Right renal cortex interstitium (tissue), 3 donors: ENCODE measurements at regions not wholly inside any gene's neighbourhood (a gene's known extent, or its start where the extent isn't known, plus 50 kb on each side); places are given as distances from the start of the nearest gene placed in this dataset.

Source experiments
- DNase-seq, 3 donors: peaks; one replicate each; pipeline ENCODE4 v3.0.0-alpha.2; 2013; ENCODE audit warnings: low read depth in 3 of 3, low spot score in 2 of 3

- DNase-seq: no peak
Observed at GRCh38 chr12:67452119-67452805, 183.1 kb downstream of the CAND1 start.

- no peak for DNase-seq
Observed at GRCh38 chr12:67453191-67453590, 184.0 kb downstream of the CAND1 start.

- no peak for DNase-seq
Observed at GRCh38 chr12:67455236-67455635, 186.1 kb downstream of the CAND1 start.

GRCh38 chr12:67456431-67456901 lies 187.3 kb downstream of the CAND1 start:
- no peak for DNase-seq

GRCh38 chr12:67457136-67457535 lies 188.0 kb downstream of the CAND1 start:
- no peak for DNase-seq

GRCh38 chr12:67457778-67458665 lies 188.9 kb downstream of the CAND1 start:
- DNase-seq: no peak

- DNase-seq: no peak
Observed at GRCh38 chr12:67459173-67459572, 189.4 kb upstream of the DYRK2 start.

GRCh38 chr12:67459578-67459977 lies 189.0 kb upstream of the DYRK2 start:
- DNase-seq: no peak

GRCh38 chr12:67460388-67460787 lies 188.2 kb upstream of the DYRK2 start:
- no peak for DNase-seq

- DNase-seq: no peak
Observed at GRCh38 chr12:67468549-67469245, 179.8 kb upstream of the DYRK2 start.

- peak in 1 of 3 donors; percentile 7 for DNase-seq
Observed at GRCh38 chr12:67469666-67470065, 178.9 kb upstream of the DYRK2 start.

- no peak for DNase-seq
Observed at GRCh38 chr12:67471810-67472209, 176.7 kb upstream of the DYRK2 start.

- no peak for DNase-seq
Observed at GRCh38 chr12:67472539-67472938, 176.0 kb upstream of the DYRK2 start.

- no peak for DNase-seq
Observed at GRCh38 chr12:67474934-67475620, 173.5 kb upstream of the DYRK2 start.

GRCh38 chr12:67475725-67476124 lies 172.8 kb upstream of the DYRK2 start:
- no peak for DNase-seq

- no peak for DNase-seq
Observed at GRCh38 chr12:67477681-67478265, 170.8 kb upstream of the DYRK2 start.

GRCh38 chr12:67482751-67483661 lies 165.5 kb upstream of the DYRK2 start:
- DNase-seq: peak in 1 of 3 donors; percentile 38

GRCh38 chr12:67483871-67484554 lies 164.5 kb upstream of the DYRK2 start:
- no peak for DNase-seq
